HG03108 (cell line): ENCODE measurements at regions not wholly inside any gene's neighbourhood (a gene's known extent, or its start where the extent isn't known, plus 50 kb on each side); places are given as distances from the start of the nearest gene placed in this dataset.
A peak's percentile ranks its signal among the peaks of the same experiment; 100 is the strongest.
"Not testable (repeated sequence)": the region's sequence is repeated elsewhere in the genome, so short reads cannot be mapped to it uniquely, and the experiment has no call there.

ENCODE experiments used
- ATAC-seq: cut with Tn5 transposase; IDR thresholded peaks from one replicate; pipeline ENCODE4 v1.9.1; 2021; ENCODE audit warnings: moderate library complexity; ENCODE audit not compliant: unreplicated experiment

- no peak for ATAC-seq
Observed at GRCh38 chr3:181974198-181974597, 262.5 kb downstream of the SOX2 start.

DNA sequence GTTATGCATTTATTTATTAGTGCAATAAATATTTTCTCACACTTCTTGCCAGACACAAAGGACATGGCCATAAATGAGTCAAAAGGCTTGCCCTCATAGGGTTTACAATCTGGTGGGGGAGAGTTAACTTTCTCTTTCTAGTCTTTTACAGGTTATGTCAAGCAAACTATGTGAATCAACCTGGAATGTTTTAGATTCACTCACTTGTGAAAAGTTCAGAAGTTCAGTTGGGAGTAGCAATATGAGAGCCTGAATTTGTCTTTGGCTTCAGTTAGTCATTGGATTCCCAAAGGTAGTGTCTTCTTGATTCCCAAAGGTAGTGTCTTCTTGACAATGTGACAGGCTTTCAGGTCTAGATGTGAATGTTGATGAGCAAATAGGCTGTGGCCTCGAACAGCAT, 264.8 kb downstream of the SOX2 start:
- no peak for ATAC-seq

DNA sequence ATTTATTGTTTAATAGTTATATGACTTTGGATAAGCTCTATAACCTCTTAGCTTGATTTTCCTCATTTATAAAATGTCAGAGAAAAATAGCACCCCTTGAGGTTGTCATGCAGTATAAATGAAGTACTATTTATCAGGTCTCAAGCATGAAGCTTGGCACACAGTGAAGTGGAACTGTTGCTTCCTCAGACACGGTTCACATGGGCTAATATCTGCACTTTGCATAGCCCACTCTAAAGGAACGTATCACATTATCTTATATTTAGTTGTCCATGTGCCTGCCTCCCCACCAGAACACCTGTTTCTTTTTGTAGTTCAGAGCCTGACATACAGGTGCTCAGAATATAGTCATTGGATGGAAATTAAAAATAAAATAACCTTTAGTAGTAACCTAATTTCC, 273.7 kb downstream of the SOX2 start:
- no peak for ATAC-seq

DNA sequence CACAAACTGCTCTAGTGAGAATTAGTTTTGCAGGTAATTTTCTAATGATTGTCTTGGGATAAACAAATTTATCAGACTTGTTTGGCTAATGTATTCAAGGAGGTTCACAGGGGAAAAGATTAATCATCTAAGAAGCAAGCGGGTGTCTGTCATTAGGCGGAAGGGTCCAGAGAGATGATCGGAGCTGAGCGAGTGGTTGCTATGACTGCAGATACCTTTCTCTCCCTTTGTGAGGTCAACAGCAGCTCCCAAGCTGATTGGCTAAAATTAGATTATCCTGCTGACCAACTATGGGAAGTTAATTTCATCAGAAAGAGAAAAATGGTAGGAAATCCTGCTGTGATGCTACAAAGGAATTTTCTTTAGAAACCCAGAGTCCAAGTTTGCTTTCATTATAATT, 276.0 kb downstream of the SOX2 start:
- ATAC-seq = no peak

DNA sequence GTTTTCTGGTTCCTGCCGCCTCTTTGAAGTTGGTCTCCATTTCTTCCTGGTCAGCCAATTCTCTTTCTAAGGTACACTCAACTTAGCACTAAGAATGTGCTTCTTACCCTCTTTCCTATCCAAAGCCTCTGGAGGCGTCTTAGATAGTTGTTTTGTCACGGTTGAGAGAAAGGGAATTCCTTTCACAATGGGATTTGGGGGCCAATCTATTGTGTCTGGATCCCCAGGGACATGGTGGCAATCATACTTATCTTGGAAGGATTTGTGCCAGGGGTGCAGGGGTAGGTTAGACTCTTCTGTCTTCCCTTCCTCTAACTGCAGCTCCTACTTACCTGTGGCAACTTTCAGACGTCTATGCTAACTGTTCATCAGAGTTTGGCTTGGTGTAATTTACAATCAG, 287.1 kb downstream of the SOX2 start:
- peak; percentile 8 for ATAC-seq

GRCh38 chr3:181999314-181999713, 287.6 kb downstream of the SOX2 start:
- ATAC-seq = peak; percentile 74

GRCh38 chr3:182000447-182000846, 288.7 kb downstream of the SOX2 start:
- ATAC-seq = no peak

- no peak for ATAC-seq
Observed at GRCh38 chr3:182005219-182005618, 293.5 kb downstream of the SOX2 start.

DNA sequence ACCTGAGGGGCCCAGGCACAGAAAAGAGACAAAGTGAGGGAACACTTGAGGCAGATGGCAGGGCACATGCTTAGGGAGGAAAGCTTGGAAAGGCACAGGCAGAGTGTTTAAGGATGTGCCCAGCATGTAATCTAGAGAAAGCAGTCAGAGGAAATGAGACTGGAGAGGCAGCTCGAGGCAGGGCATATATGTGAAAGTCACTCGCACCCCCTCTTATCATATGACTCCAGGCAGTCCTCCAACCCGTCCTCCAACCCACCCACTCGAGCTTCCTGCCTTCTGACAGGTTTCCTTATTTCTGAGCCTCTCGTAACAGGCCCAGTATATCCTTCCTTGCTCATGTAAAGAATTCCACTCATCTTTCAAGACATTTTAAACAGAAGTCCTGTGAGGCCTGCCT, 294.0 kb downstream of the SOX2 start:
- no peak for ATAC-seq

DNA sequence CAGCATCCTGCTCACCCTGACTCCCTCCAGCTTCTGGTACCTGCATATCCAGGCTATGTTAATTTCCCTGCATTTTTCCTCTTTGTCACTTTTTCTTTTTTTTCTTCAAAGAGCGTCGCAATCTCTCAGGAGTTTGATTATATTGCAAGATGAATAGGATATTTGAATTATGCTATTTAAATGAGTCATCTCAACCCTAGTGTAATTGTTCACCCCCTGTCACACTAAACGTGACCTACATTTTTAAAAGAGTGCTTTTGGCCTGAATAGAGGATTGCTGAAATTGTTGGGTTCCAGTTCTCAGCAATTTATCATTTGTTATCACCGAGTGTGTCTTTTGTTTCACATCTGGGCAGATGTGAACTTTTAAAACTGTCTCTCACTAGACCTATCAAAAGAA, 294.7 kb downstream of the SOX2 start:
- no peak for ATAC-seq

DNA sequence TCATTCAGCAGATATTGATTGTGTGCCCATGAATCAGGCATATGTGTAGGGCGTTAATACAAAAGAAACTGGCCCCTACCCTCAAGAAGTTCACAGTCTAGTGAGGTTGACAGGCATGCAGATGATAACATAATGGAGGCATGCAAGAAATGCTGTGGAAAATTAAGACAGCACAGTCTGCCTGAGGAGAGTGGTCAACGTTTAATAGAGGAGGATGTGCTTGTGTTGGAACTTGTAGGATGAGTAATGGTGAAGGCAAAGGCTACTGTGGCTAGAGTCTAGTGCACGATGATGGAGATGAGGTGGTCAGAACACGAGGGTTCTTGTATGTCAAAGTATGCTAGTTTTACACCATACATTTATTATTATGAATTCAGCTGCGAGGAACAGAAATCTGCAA, 295.7 kb downstream of the SOX2 start:
- no peak for ATAC-seq

DNA sequence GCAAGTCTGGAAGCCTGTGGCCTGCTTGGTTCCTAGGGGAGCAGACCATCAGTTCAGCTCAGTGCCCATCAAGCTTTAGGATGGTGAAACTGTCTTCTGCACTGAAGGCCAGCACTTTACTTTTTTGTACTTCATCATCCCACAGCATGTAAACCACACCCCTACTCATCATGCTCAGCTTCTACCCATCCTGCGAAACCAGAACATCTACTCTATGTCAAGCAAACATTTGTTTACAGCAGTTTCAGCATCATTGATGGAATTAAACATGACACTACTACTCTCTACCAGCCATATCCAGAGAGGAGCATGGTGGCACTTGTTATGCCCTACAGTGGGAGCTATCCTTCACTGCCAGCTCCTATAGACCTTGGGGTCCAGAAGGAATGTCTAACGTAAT, 306.6 kb downstream of the SOX2 start:
- ATAC-seq = no peak

- no peak for ATAC-seq
Observed at GRCh38 chr3:182019926-182020325, 308.2 kb downstream of the SOX2 start.

DNA sequence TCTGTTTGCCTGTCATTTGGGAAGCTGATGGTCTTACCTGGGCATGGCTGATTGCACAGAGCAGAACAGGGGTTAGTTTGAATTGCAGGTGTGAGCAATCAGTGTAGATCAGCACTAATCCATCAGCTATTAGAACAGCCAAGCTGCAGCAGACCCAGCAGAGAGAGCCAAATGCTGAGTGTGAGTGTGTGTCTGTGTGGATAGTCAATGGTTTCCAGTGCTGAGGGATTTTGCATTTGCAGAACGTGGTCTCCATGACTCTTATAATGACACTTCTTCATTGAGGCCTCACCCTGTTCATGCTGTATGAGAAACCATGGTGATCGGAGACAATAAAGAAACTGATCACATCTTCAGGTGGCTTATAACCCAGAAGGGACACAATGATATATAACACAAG, 312.1 kb downstream of the SOX2 start:
- ATAC-seq = no peak

GRCh38 chr3:182027366-182027765, 315.6 kb downstream of the SOX2 start:
- no peak for ATAC-seq

GRCh38 chr3:182028081-182028480, 316.4 kb downstream of the SOX2 start:
- ATAC-seq = no peak

DNA sequence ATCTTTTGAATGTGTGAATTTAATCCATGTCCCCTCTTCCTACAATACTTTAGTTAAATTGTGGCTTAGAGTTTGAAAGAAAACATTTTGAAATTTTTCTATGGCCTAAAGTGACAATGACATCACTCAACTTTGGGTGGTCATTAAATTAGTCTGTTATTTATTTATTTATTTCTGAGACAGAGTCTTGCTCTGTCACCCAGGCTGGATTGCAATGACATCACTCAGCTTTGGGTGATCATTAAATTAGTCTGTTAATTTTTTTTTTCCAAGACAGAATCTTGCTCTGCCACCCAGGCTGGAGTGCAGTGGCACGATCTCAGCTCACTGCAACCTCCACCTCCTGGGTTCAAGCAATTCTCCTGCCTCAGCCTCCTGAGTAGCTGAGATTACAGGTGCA, 322.5 kb downstream of the SOX2 start:
- not testable (repeated sequence) for ATAC-seq

DNA sequence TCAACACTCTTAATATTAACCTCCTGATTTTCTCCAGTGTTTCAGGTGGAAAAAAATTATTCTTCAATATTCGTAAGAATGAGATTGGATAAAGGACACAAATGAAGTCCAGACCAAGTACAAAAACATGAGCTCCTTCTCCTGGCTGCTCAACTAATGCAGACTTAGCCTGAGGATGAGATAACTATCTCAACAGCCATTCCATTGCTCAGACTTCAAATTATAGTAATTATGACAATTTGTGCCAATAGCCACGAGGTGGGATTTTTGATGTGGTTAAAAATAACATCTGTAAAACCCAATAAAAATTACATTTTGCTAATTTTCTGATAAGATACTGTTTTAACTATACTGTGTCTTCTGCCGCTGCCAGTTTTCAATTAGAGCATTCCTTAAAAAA, 323.6 kb downstream of the SOX2 start:
- ATAC-seq = no peak

DNA sequence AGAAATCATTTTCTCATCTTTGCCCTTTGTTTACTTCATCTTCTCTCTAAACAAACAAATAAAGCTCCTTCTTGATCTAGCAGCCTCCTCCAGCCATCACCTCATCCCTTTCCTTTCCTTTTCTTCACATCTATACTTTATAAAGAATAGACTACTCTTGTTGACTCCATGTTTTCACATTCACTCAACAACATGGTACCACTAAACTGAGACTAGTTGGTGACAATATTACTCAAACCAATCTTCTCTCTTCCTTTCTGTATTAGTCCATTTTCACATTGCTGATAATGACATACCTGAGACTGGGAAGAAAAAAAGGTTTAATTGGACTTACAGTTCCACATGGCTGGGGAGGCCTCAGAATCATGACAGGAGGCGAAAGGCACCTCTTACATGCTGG, 324.7 kb downstream of the SOX2 start:
- ATAC-seq = no peak

- ATAC-seq = no peak
Observed at GRCh38 chr3:182041668-182042291, 330.1 kb downstream of the SOX2 start.

DNA sequence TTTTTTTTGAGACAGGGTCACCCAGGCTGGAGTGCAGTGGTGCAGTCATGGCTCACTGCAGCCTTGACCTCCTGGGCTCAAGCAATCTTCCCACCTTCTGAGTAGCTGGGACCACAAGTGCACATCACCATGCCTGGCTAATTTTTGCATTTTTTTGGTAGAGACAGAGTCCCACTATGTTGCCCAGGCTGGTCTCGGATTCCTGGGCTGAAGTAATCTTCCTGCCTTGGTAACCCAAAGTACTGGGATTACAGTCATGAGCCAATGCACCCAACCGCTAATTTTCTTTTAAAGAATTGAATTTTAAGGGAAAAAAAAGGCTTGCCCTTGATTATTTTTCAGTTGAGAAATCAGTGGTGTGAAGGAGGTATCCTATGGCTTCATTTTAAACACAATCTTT, 334.0 kb downstream of the SOX2 start:
- ATAC-seq = no peak

GRCh38 chr3:182046166-182046764, 334.5 kb downstream of the SOX2 start:
- ATAC-seq = no peak

DNA sequence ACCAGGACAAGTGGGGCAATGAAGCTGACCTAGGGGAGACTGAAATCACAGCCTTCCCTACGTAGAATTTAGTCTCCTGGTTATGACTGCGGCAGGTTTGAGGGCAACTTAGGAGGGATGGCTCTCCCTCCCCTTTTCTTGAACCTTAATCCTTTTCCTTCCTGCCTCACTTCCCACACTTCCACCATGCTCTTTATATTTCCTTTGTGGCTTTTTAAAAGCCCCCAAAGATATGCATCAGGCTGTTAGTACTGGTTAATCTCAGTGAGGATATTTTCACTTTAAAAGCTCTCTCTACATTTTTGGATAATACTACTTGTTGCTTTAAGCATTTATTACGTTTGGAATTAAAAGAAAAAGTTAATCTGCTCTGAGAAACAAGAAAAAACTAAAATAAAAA, 339.2 kb downstream of the SOX2 start:
- ATAC-seq = no peak
